Stimulated activated CD8-positive, alpha-beta memory T cell treated with anti-CD3 and anti-CD28 coated beads, Interleukin-2, amount 100 ng/mL, for 48 hours (primary cell): ENCODE measurements at regions not wholly inside any gene's neighbourhood (a gene's known extent, or its start where the extent isn't known, plus 50 kb on each side); places are given as distances from the start of the nearest gene placed in this dataset.
"Not testable (repeated sequence)": the region's sequence is repeated elsewhere in the genome, so short reads cannot be mapped to it uniquely, and the experiment has no call there.

Experiments
- DNase-seq, 2 donors: peaks; one replicate each; pipeline ENCODE4 v3.0.0-alpha.2; 2020; ENCODE audit warnings: low read depth in 2 of 2

- no peak for DNase-seq
Measured at GRCh38 chr3:25145176-25145575, 282.9 kb upstream of the RARB start.

- DNase-seq: no peak
Measured at GRCh38 chr3:25150199-25150598, 277.9 kb upstream of the RARB start.

GRCh38 chr3:25151281-25151902, 276.7 kb upstream of the RARB start:
- DNase-seq: no peak

DNA sequence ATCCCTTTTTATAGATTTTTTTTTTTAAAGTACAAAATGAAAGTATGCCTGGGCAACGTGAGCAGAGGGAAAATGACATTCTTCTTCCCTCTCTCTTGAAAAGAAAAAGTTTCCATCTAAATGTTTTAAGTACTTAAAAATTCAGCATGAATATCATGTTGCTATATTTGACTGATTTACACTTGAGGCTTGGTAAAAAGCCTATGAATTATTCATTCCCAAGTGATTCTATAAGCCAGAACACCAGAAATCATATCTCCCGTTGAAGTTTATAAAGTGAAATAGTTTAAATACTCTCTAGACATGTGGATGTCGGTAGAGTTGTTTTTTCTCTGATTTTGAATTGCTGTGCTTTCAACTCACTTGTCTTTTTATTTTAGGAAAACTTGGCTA, 276.2 kb upstream of the RARB start:
- DNase-seq: no peak

- DNase-seq: no peak
Measured at GRCh38 chr3:25153136-25153535, 274.9 kb upstream of the RARB start.

DNA sequence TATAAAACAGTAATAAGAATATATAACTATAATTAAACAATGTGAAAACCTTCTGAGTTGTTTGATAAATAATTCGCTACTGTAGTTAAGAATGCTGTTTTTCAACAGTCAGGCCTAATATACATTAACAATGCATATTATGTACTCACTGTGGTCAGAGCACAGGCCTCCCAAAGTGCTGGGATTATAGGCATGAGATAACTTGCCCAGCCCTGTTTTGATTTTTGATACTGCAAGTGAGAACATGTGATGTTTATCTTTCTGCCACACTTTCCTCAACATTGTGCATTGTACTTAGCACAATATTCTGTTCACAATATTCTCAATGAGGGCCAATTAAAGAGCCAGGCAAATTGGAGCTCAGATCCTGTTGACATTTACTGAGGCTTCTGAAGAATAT, 274.5 kb upstream of the RARB start:
- no peak for DNase-seq

DNA sequence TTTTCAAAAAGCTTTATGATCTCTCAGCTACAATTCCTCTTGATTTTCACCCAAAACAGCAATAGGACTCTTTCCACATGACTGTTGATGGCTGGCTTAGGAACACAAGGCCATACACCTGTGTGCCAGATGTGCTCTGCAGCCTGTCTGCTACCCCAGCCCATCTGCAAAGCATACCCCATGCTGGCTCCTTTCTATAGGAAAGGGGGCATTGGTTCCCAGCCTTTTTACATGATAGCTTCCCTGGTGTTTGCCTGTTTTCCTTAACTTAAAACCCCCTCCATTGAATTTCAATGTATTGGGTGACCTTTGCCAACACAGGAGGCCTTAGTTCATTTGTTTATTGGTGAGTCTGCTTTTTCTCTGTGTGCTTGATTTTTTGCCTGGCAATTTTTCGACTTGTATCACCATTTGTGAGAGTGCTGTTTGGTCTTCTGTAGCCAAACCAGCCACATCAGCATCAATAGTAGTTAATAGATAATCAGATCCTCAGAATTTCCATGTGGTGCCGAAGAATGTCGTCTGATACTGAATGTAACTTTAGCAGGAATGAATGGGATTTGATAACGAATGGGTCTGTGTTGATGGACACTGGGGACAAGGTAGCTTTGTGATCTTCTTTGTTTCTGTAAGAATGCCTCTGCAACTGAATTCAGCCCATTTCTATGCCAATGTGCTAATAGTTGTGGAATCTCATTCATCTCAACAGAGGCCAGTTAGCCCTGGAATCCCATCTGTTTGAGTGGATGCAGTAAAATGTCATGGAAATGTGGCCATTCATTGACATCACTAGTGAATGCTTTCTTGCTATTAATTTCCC, 272.2 kb upstream of the RARB start:
- DNase-seq: no peak

GRCh38 chr3:25156626-25157025, 271.4 kb upstream of the RARB start:
- DNase-seq: no peak

- no peak for DNase-seq
Measured at GRCh38 chr3:25165306-25165705, 262.8 kb upstream of the RARB start.

GRCh38 chr3:25166016-25166415, 262.0 kb upstream of the RARB start:
- DNase-seq: no peak

- DNase-seq: no peak
Measured at GRCh38 chr3:25169151-25169550, 258.9 kb upstream of the RARB start.

GRCh38 chr3:25170021-25170420, 258.0 kb upstream of the RARB start:
- DNase-seq: no peak

DNA sequence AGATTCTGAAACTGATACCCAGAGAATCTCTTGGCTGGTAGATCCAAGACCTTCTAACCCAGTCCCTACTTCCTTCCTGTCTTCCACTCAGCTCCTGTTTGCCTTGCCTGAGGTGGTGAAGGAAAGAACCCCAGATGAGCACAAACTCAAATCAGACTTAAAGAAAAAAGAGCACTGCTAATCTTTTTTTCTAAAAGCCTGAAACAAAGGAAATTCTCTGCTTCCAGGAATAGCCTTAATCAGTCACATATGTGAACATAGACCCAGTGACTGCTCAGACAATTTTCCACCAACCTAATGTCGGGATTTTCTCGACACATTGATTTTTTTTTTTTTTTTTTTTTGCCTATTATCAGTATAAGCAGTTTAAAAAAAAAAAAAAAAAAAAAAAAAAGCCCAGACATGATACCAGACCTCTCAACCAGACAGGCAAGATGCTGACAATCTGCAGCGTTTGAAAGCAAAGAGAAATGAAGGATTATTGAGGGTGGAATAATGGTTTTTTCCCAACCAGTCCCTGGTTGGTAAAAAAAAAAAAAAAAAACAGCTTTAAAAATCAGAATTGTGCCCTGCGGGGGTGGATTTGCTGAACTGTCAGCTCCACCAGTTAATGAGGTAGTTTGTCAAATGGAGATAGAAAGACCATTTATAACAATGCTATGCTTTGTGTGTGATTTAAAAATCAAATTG, 256.8 kb upstream of the RARB start:
- no peak for DNase-seq

DNA sequence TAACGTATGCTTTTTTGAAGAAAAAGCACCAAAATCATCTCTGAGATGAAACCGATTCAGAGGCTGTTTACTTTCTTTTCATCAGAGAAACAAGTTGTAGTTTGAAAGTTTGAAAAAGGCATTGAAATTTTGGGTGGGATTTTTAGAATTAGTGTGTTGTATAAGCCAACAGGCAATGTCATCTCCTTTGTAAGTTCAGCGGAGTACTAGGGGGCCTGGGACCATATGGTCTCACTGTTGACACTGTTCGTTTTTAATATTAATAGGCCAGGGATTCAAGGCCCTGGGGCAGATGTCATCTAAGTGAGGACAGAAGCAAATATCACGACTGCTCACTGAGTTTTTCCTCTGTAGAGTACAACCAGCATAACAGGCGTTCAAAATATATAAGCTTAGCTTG, 256.2 kb upstream of the RARB start:
- DNase-seq: no peak

DNA sequence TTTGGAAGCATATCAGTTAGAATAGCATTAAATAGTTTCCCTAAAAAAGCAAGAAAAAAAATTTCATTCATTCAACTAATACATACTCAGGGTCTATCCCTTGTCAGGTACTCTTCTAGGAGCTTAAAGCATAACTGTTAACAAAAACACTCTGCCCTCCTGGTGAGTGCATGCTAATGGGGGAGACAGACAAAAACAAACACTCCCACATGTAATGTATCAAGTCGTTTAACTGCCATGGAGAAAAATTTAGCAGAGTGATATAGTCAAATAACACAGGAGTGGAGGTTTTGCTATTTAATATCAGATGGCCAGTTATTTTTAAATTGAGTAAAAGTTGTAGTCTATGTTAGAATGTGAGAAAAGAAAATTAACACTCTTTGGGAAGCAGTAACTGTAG, 254.5 kb upstream of the RARB start:
- no peak for DNase-seq

- DNase-seq: no peak
Measured at GRCh38 chr3:25174251-25174650, 253.8 kb upstream of the RARB start.

- no peak for DNase-seq
Measured at GRCh38 chr3:25177041-25177440, 251.0 kb upstream of the RARB start.

DNA sequence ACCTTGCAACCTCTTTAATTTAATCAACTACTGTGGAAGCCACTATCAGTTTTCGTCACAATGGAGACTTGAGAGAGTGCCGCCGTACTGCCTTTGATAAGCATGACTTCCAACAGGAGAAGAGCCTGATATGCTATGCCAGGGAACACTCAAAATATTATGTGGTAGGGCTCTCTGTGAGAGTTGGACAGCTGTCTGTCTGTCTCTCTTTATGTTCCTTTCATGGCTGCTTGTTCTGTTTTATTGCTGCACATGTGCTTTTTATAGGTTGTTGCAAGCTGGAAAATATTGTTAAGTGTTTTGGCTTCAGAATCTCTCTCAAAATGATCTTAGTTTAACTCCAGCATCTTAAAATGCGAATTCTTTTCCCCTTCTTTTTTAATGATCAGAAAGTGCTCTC, 249.4 kb upstream of the RARB start:
- DNase-seq: no peak

- DNase-seq: no peak
Measured at GRCh38 chr3:25181096-25181495, 247.0 kb upstream of the RARB start.

- no peak for DNase-seq
Measured at GRCh38 chr3:25182794-25183193, 245.3 kb upstream of the RARB start.

DNA sequence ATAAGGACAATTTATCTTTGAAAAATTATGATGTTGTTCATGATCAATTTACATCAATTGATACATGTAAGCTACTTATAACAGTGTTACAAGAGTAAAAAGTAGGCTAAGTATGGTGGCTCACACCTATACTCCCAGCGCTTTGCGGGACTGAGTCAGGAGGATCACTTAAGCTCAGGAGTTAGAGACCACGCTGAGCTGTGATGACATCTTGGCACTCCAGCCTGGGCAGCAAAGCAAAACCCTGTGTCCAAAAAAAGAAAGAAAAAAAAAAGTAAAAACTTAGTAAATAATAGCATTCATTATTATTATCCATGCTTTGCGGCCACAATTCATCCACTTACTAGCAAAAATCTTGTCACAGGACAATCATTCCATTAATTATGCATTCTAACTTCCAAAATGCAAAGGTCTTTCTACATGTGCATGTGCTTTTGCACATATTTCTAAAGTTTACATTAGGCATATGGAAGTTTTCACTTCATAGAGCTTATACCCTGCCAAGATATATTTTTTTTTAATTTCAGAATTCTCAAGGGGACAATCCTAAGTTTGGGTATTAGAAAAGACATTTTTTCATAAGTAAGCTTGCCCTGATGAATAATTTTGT, 243.3 kb upstream of the RARB start:
- no peak for DNase-seq

GRCh38 chr3:25191673-25192072, 236.4 kb upstream of the RARB start:
- DNase-seq: no peak

- DNase-seq: not testable (repeated sequence)
Measured at GRCh38 chr3:25199567-25199966, 228.5 kb upstream of the RARB start.
